Ectodermal cell (in vitro differentiated cells): ENCODE measurements at regions not wholly inside any gene's neighbourhood (a gene's known extent, or its start where the extent isn't known, plus 50 kb on each side); places are given as distances from the start of the nearest gene placed in this dataset.

Experiments used
- H3K27ac ChIP-seq: 2 replicates; pipeline ENCODE4 v1.7.0; 2013; ENCODE audit warnings: mild to moderate bottlenecking, low read depth, low read length; ENCODE audit not compliant: insufficient read depth, poor library complexity, severe bottlenecking
- H3K27me3 ChIP-seq: 2 replicates; pipeline ENCODE4 v1.7.0; 2013; ENCODE audit warnings: mild to moderate bottlenecking, low read length; ENCODE audit not compliant: insufficient read depth, control insufficient read depth, poor library complexity, severe bottlenecking
- H3K36me3 ChIP-seq: one replicate; pipeline ENCODE4 v1.7.0; 2013; ENCODE audit warnings: low read length; ENCODE audit not compliant: control insufficient read depth, insufficient read depth
- H3K4me1 ChIP-seq: one replicate; pipeline ENCODE4 v1.7.0; 2013; ENCODE audit warnings: low read length; ENCODE audit not compliant: control insufficient read depth, insufficient read depth
- H3K4me3 ChIP-seq: 2 replicates; pipeline ENCODE4 v1.7.0; 2013; ENCODE audit warnings: low read depth, low read length, control low read depth; ENCODE audit not compliant: insufficient read depth
- H3K9me3 ChIP-seq: 2 replicates; pipeline ENCODE4 v1.7.0; 2013; ENCODE audit warnings: mild to moderate bottlenecking, low read length, moderate library complexity; ENCODE audit not compliant: control insufficient read depth
- WGBS, 2 experiments: methylation state at CpG; one replicate each; pipeline ENCODE4 v1.1.7; 2013; ENCODE audit warnings: missing lambda C conversion rate in 2 of 2; 5-methylcytosine and 5-hydroxymethylcytosine counted together

GRCh38 chr1:57799490-57800115 is 375.7 kb upstream of the DAB1 start:
- H3K36me3 ChIP-seq: no peaks in the 10 kb centered on the region
- H3K27me3 ChIP-seq: no peaks in the 10 kb centered on the region
- no peak overlapping the region for H3K4me3 ChIP-seq
- peaks cover 5% of the 10 kb centered on the region for H3K4me1 ChIP-seq
- no peaks in the 10 kb centered on the region for H3K9me3 ChIP-seq
- WGBS, 2 experiments: 76 to 83% methylated on average over 3 to 4 of the region's 4 CpGs
- H3K27ac ChIP-seq: no peak overlapping the region

- Histone ChIP-seq H3K4me1 (peaks cover 5% of the 10 kb centered on the region), H3K36me3 (no peaks in the 10 kb centered on the region)
- WGBS, 2 experiments: 78% methylated on average over 1 of the region's 1 CpG; no CpG with 5 or more reads in 1 of the 2 experiments
These were observed 374.7 kb upstream of the DAB1 start for GRCh38 chr1:57798543-57798942.

GRCh38 chr1:57797084-57797483 is 373.2 kb upstream of the DAB1 start:
- Histone ChIP-seq H3K4me3 (no peak overlapping the region), H3K36me3 (no peaks in the 10 kb centered on the region), H3K4me1 (peaks cover 5% of the 10 kb centered on the region), H3K27ac (no peak overlapping the region), H3K9me3 (no peaks in the 10 kb centered on the region), H3K27me3 (no peaks in the 10 kb centered on the region)
- 51 to 52% methylated on average over 3 of the region's 3 CpGs for WGBS, 2 experiments

More at GRCh38 chr1:57798543-57798942, 374.7 kb upstream of the DAB1 start:
- Histone ChIP-seq H3K4me3 (no peak overlapping the region), H3K9me3 (no peaks in the 10 kb centered on the region), H3K27ac (no peak overlapping the region), H3K27me3 (no peaks in the 10 kb centered on the region)

- H3K4me3 ChIP-seq: no peak overlapping the region
- H3K27me3 ChIP-seq: no peaks in the 10 kb centered on the region
- H3K4me1 ChIP-seq: peaks cover 5% of the 10 kb centered on the region
- WGBS, 2 experiments: 84 to 92% methylated on average over 2 of the region's 2 CpGs
- no peak overlapping the region for H3K27ac ChIP-seq
- H3K36me3 ChIP-seq: no peaks in the 10 kb centered on the region
- H3K9me3 ChIP-seq: no peaks in the 10 kb centered on the region
These were observed 372.8 kb upstream of the DAB1 start for GRCh38 chr1:57796616-57797015.

- no peaks in the 10 kb centered on the region for H3K9me3 ChIP-seq
- H3K27ac ChIP-seq: no peak overlapping the region
- 97 to 98% methylated on average over 3 of the region's 5 CpGs for WGBS, 2 experiments
- peaks cover 5% of the 10 kb centered on the region for H3K4me1 ChIP-seq
- H3K36me3 ChIP-seq: no peaks in the 10 kb centered on the region
- no peak overlapping the region for H3K4me3 ChIP-seq
- H3K27me3 ChIP-seq: no peaks in the 10 kb centered on the region
These were observed 372.0 kb upstream of the DAB1 start for GRCh38 chr1:57795886-57796285.

- Histone ChIP-seq H3K27me3 (no peaks in the 10 kb centered on the region), H3K36me3 (no peaks in the 10 kb centered on the region), H3K4me1 (peaks cover 5% of the 10 kb centered on the region), H3K9me3 (no peaks in the 10 kb centered on the region), H3K4me3 (no peak overlapping the region), H3K27ac (no peak overlapping the region)
- 88 to 91% methylated on average over 2 of the region's 2 CpGs for WGBS, 2 experiments
These were observed 370.2 kb upstream of the DAB1 start for GRCh38 chr1:57794078-57794477.

- Histone ChIP-seq H3K4me1 (peaks cover under 1% of the 10 kb centered on the region), H3K36me3 (no peaks in the 10 kb centered on the region), H3K9me3 (no peaks in the 10 kb centered on the region), H3K4me3 (no peak overlapping the region), H3K27ac (no peak overlapping the region), H3K27me3 (no peaks in the 10 kb centered on the region)
- 80 to 91% methylated on average over 3 of the region's 3 CpGs for WGBS, 2 experiments
These were observed 367.6 kb upstream of the DAB1 start for GRCh38 chr1:57791497-57791896.

GRCh38 chr1:57789936-57790335 is 366.1 kb upstream of the DAB1 start:
- no peaks in the 10 kb centered on the region for H3K9me3 ChIP-seq
- 86 to 96% methylated on average over 5 of the region's 5 CpGs for WGBS, 2 experiments
- H3K4me3 ChIP-seq: no peak overlapping the region
- H3K36me3 ChIP-seq: no peaks in the 10 kb centered on the region
- H3K27ac ChIP-seq: no peak overlapping the region
- no peaks in the 10 kb centered on the region for H3K27me3 ChIP-seq
- H3K4me1 ChIP-seq: no peaks in the 10 kb centered on the region

- Histone ChIP-seq H3K4me1 (no peaks in the 10 kb centered on the region), H3K27me3 (no peaks in the 10 kb centered on the region), H3K4me3 (no peak overlapping the region), H3K27ac (no peak overlapping the region), H3K9me3 (no peaks in the 10 kb centered on the region), H3K36me3 (no peaks in the 10 kb centered on the region)
- 87 to 94% methylated on average over 1 of the region's 1 CpG for WGBS, 2 experiments
These were observed 364.5 kb upstream of the DAB1 start for GRCh38 chr1:57788313-57788712.

- H3K36me3 ChIP-seq: no peaks in the 10 kb centered on the region
- no peak overlapping the region for H3K4me3 ChIP-seq
- H3K27ac ChIP-seq: no peak overlapping the region
- 83 to 100% methylated on average over 1 of the region's 1 CpG for WGBS, 2 experiments
- no peaks in the 10 kb centered on the region for H3K27me3 ChIP-seq
- no peaks in the 10 kb centered on the region for H3K9me3 ChIP-seq
- H3K4me1 ChIP-seq: no peaks in the 10 kb centered on the region
These were observed 360.5 kb upstream of the DAB1 start for GRCh38 chr1:57784356-57784755.

GRCh38 chr1:57782357-57782756 is 358.5 kb upstream of the DAB1 start:
- H3K4me1 ChIP-seq: no peaks in the 10 kb centered on the region
- WGBS, 2 experiments: 94 to 100% methylated on average over 2 of the region's 2 CpGs
- no peaks in the 10 kb centered on the region for H3K27me3 ChIP-seq
- H3K9me3 ChIP-seq: no peaks in the 10 kb centered on the region
- H3K36me3 ChIP-seq: no peaks in the 10 kb centered on the region
- H3K27ac ChIP-seq: no peak overlapping the region
- no peak overlapping the region for H3K4me3 ChIP-seq
